Neural cell (in vitro differentiated cells): ENCODE measurements at regions not wholly inside any gene's neighbourhood (a gene's known extent, or its start where the extent isn't known, plus 50 kb on each side); places are given as distances from the start of the nearest gene placed in this dataset.

Source experiments
- H2AFZ ChIP-seq: fragments of 200-600, 300-800 bp; sonication (generic), shearing (Covaris generic); 2 replicates; pipeline ENCODE4 v1.6.0; 2014; ENCODE audit warnings: low read depth, mild to moderate bottlenecking, antibody characterized with exemption, low read length, moderate library complexity
- H3F3A ChIP-seq: fragments of 200-600 bp; shearing (Covaris generic); 2 replicates; pipeline ENCODE4 v1.6.1; 2016; ENCODE audit warnings: mild to moderate bottlenecking, moderate library complexity, mixed read lengths, antibody characterized with exemption, low read length; ENCODE audit not compliant: insufficient read depth, poor library complexity, severe bottlenecking
- H3K27ac ChIP-seq: fragments of 200-600, 300-800 bp; sonication (generic), shearing (Covaris generic); 2 replicates; pipeline ENCODE4 v1.5.1; 2014; ENCODE audit warnings: mild to moderate bottlenecking, low read length, moderate library complexity
- H3K27me3 ChIP-seq: fragments of 300-800, 200-600 bp; sonication (generic), shearing (Covaris generic); 2 replicates; pipeline ENCODE4 v1.6.0; 2014; ENCODE audit warnings: mild to moderate bottlenecking, low read depth, low read length, moderate library complexity; ENCODE audit not compliant: insufficient read depth
- H3K36me3 ChIP-seq: fragments of 300-800, 200-600 bp; sonication (generic), shearing (Covaris generic); 2 replicates; pipeline ENCODE4 v1.5.1; 2014; ENCODE audit warnings: mild to moderate bottlenecking, antibody characterized with exemption, low read length, moderate library complexity; ENCODE audit not compliant: insufficient read depth
- H3K4me2 ChIP-seq: fragments of 300-800, 200-600 bp; sonication (generic), shearing (Covaris generic); 2 replicates; pipeline ENCODE4 v1.6.0; 2014; ENCODE audit warnings: mild to moderate bottlenecking, low read length
- H3K4me3 ChIP-seq: fragments of 300-800, 200-600 bp; sonication (generic), shearing (Covaris generic); 2 replicates; pipeline ENCODE4 v1.5.1; 2014; ENCODE audit warnings: mild to moderate bottlenecking, low read length, moderate library complexity
- H3K79me2 ChIP-seq: fragments of 200-600 bp; shearing (Covaris generic); replicated peaks from 2 replicates; pipeline ENCODE4 v1.6.0; 2014; ENCODE audit warnings: mild to moderate bottlenecking, low read length, moderate library complexity; ENCODE audit not compliant: insufficient read depth
- H3K9ac ChIP-seq: fragments of 300-800, 200-600 bp; sonication (generic), shearing (Covaris generic); 2 replicates; pipeline ENCODE4 v1.6.1; 2016; ENCODE audit warnings: mild to moderate bottlenecking, low read length, mixed read lengths
- H3K9me2 ChIP-seq: fragments of 200-600 bp; shearing (Covaris generic); 2 replicates; pipeline ENCODE4 v1.6.1; 2016; ENCODE audit warnings: mild to moderate bottlenecking, low read length, mixed read lengths; ENCODE audit not compliant: insufficient read depth
- H3K9me3 ChIP-seq: fragments of 200-600, 300-800 bp; sonication (generic), shearing (Covaris generic); 2 replicates; pipeline ENCODE4 v1.6.1; 2016; ENCODE audit warnings: mild to moderate bottlenecking, mixed run types, low read length, moderate library complexity, mixed read lengths
- H4K20me1 ChIP-seq: fragments of 200-600 bp; shearing (Covaris generic); 2 replicates; pipeline ENCODE4 v1.6.1; 2016; ENCODE audit warnings: mild to moderate bottlenecking, mixed run types; ENCODE audit not compliant: insufficient read depth
- EZH2 ChIP-seq: fragments of 200-600, 300-800 bp; shearing (Covaris generic), sonication (generic); IDR thresholded peaks from 2 replicates; pipeline ENCODE4 v1.6.1; 2014; ENCODE audit warnings: antibody characterized with exemption, low read length, borderline replicate concordance, mild to moderate bottlenecking; ENCODE audit not compliant: insufficient read depth, poor library complexity, severe bottlenecking
- MXI1 ChIP-seq: fragments of 450-650 bp; conservative IDR thresholded peaks from 2 replicates; pipeline ENCODE4 v1.6.1; 2014; ENCODE audit warnings: antibody characterized with exemption, mild to moderate bottlenecking; ENCODE audit not compliant: poor library complexity, severe bottlenecking
- POLR2AphosphoS5 ChIP-seq: IDR thresholded peaks from 2 replicates; pipeline ENCODE4 v1.6.1; 2012
- RAD21 ChIP-seq: fragments of 450-650 bp; conservative IDR thresholded peaks from 2 replicates; pipeline ENCODE4 v1.6.1; 2014; ENCODE audit warnings: antibody characterized with exemption, mild to moderate bottlenecking, moderate library complexity
- SMC3 ChIP-seq: fragments of 450-650 bp; conservative IDR thresholded peaks from 2 replicates; pipeline ENCODE4 v1.6.1; 2014; ENCODE audit warnings: antibody characterized with exemption, mild to moderate bottlenecking, moderate library complexity; ENCODE audit not compliant: poor library complexity
- TAF1 ChIP-seq: IDR thresholded peaks from 2 replicates; pipeline ENCODE4 v1.6.1; 2012; ENCODE audit warnings: low read depth
- TF ChIP-seq, protein P1 (sequence below): fragments of 450-650 bp; IDR thresholded peaks from 2 replicates; pipeline ENCODE4 v1.5.1; 2014; ENCODE audit warnings: antibody characterized with exemption, mild to moderate bottlenecking, moderate library complexity; ENCODE audit not compliant: poor library complexity, severe bottlenecking
- TF ChIP-seq, protein P2 (sequence below): IDR thresholded peaks from 2 replicates; pipeline ENCODE4 v1.6.1; 2012; ENCODE audit warnings: borderline replicate concordance

DNA sequence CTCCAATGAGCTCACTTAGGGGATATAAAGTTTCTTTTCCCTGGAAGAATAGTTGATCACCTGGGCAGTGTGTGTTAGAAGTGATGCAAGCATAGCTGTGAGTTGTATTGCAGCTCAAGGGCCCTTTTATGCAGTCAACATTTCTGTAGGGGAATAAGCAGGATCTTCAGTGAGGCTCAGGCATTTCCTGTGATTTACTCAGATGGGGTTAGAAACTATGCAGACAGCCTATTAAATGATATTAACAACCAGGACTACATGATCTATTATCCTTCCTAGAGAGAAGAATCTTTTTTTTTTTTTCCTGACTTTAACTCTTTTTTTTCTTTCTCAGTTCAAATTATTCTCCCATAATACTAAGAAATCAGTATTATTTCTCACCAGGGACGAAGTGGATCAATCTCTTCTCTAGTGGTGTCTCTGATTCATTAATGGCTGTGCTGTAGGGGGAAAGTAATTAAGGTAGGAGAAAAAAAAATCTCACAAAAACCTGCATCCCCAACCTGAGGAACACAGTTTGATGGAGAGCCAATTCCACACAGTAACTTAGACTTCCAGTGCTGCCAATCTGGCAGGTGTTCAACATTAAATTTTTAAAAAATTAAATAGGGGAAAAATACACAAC is 126.4 kb upstream of the SLC10A2 start:
- Histone ChIP-seq H3K27ac (no peak overlapping the region), H2AFZ (no peak overlapping the region), H4K20me1 (no peaks in the 10 kb centered on the region), H3K4me3 (no peak overlapping the region), H3K27me3 (no peaks in the 10 kb centered on the region), H3K36me3 (no peaks in the 10 kb centered on the region), H3K9me2 (no peaks in the 10 kb centered on the region), H3K9me3 (no peaks in the 10 kb centered on the region), H3K4me2 (no peak overlapping the region), H3K79me2 (no peaks in the 10 kb centered on the region), H3F3A (no peaks in the 10 kb centered on the region), H3K9ac (no peak overlapping the region)
- TF ChIP-seq, protein P1, sequence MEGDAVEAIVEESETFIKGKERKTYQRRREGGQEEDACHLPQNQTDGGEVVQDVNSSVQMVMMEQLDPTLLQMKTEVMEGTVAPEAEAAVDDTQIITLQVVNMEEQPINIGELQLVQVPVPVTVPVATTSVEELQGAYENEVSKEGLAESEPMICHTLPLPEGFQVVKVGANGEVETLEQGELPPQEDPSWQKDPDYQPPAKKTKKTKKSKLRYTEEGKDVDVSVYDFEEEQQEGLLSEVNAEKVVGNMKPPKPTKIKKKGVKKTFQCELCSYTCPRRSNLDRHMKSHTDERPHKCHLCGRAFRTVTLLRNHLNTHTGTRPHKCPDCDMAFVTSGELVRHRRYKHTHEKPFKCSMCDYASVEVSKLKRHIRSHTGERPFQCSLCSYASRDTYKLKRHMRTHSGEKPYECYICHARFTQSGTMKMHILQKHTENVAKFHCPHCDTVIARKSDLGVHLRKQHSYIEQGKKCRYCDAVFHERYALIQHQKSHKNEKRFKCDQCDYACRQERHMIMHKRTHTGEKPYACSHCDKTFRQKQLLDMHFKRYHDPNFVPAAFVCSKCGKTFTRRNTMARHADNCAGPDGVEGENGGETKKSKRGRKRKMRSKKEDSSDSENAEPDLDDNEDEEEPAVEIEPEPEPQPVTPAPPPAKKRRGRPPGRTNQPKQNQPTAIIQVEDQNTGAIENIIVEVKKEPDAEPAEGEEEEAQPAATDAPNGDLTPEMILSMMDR = no peak
- TF ChIP-seq MXI1 (no peak), RAD21 (no peak), SMC3 (no peak), POLR2AphosphoS5 (no peak), TAF1 (no peak), EZH2 (no peak)
- TF ChIP-seq, protein P2, sequence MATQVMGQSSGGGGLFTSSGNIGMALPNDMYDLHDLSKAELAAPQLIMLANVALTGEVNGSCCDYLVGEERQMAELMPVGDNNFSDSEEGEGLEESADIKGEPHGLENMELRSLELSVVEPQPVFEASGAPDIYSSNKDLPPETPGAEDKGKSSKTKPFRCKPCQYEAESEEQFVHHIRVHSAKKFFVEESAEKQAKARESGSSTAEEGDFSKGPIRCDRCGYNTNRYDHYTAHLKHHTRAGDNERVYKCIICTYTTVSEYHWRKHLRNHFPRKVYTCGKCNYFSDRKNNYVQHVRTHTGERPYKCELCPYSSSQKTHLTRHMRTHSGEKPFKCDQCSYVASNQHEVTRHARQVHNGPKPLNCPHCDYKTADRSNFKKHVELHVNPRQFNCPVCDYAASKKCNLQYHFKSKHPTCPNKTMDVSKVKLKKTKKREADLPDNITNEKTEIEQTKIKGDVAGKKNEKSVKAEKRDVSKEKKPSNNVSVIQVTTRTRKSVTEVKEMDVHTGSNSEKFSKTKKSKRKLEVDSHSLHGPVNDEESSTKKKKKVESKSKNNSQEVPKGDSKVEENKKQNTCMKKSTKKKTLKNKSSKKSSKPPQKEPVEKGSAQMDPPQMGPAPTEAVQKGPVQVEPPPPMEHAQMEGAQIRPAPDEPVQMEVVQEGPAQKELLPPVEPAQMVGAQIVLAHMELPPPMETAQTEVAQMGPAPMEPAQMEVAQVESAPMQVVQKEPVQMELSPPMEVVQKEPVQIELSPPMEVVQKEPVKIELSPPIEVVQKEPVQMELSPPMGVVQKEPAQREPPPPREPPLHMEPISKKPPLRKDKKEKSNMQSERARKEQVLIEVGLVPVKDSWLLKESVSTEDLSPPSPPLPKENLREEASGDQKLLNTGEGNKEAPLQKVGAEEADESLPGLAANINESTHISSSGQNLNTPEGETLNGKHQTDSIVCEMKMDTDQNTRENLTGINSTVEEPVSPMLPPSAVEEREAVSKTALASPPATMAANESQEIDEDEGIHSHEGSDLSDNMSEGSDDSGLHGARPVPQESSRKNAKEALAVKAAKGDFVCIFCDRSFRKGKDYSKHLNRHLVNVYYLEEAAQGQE = no peak

DNA sequence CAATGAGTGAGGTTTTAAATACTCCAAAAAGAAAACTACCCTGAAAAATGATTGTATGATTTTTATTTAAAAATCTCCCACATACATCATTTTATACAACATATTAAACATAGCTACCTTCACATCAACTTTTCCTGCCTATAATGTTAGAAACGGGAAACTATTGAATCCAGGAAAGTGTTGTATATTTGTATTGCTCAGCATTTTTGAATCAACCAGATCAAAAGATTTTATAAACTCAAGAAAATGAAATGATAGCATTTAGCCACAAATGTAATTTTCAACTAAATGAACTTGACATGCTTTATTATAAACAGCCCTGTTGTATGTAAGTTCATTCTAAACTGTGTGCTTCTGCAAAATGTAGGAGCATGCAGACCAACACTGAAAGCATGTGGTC is 124.6 kb upstream of the SLC10A2 start:
- H4K20me1 ChIP-seq = no peaks in the 10 kb centered on the region
- H3K36me3 ChIP-seq = no peaks in the 10 kb centered on the region
- no peaks in the 10 kb centered on the region for H3F3A ChIP-seq
- TF ChIP-seq EZH2 (no peak), RAD21 (no peak), SMC3 (no peak), MXI1 (no peak), TAF1 (no peak)
- TF ChIP-seq, protein P1 = no peak
- H3K9ac ChIP-seq = no peak overlapping the region
- no peak overlapping the region for H2AFZ ChIP-seq
- H3K27ac ChIP-seq = no peak overlapping the region
- H3K9me2 ChIP-seq = no peaks in the 10 kb centered on the region
- no peak overlapping the region for H3K4me2 ChIP-seq
- no peaks in the 10 kb centered on the region for H3K27me3 ChIP-seq
- H3K79me2 ChIP-seq = no peaks in the 10 kb centered on the region
- H3K9me3 ChIP-seq = no peaks in the 10 kb centered on the region
- no peak overlapping the region for H3K4me3 ChIP-seq
